Stimulated activated CD8-positive, alpha-beta memory T cell treated with anti-CD3 and anti-CD28 coated beads, Interleukin-2, amount 100 ng/mL, for 1 hour (primary cell): ENCODE measurements at regions not wholly inside any gene's neighbourhood (a gene's known extent, or its start where the extent isn't known, plus 50 kb on each side); places are given as distances from the start of the nearest gene placed in this dataset.

Source experiments
- DNase-seq, 2 donors: peaks; one replicate each; pipeline ENCODE4 v3.0.0-alpha.2; 2020; ENCODE audit warnings: low read depth in 2 of 2

- no peak for DNase-seq
Measured at GRCh38 chr18:22113144-22113844, 56.1 kb upstream of the GATA6 start.

- no peak for DNase-seq
Measured at GRCh38 chr18:22114526-22115321, 54.7 kb upstream of the GATA6 start.

GRCh38 chr18:22115573-22115972 lies 53.8 kb upstream of the GATA6 start:
- DNase-seq: no peak
